Panc1 (cell line): ENCODE measurements at regions not wholly inside any gene's neighbourhood (a gene's known extent, or its start where the extent isn't known, plus 50 kb on each side); places are given as distances from the start of the nearest gene placed in this dataset.

Experiments
- CTCF ChIP-seq: fragments of 450-650 bp; IDR thresholded peaks from 2 replicates; pipeline ENCODE4 v1.5.1; 2017; ENCODE audit warnings: mild to moderate bottlenecking
- POLR2AphosphoS5 ChIP-seq: IDR thresholded peaks from 2 replicates; pipeline ENCODE4 v1.6.1; 2012; ENCODE audit warnings: mild to moderate bottlenecking, low read depth, low read length, moderate library complexity
- REST ChIP-seq, 2 experiments: IDR thresholded peaks; 2 replicates each; pipeline ENCODE4 v1.6.1; 2011 to 2012; ENCODE audit warnings: low read depth in 2 of 2, control low read depth in 1 of 2, low read length in 1 of 2, mild to moderate bottlenecking in 1 of 2, moderate library complexity in 1 of 2; ENCODE audit not compliant: insufficient read depth in 1 of 2

- TF ChIP-seq POLR2AphosphoS5 (no peak), CTCF (no peak), REST (IDR thresholded peaks at IDR 0.05; ENCODE audit: insufficient read depth in 1 of 2, low read depth in 2 of 2, low read length in 1 of 2) (no peak)
Measured at GRCh38 chr7:13420726-13421125, 568.7 kb downstream of the ETV1 start.
